HG03439 (cell line): ENCODE measurements at regions not wholly inside any gene's neighbourhood (a gene's known extent, or its start where the extent isn't known, plus 50 kb on each side); places are given as distances from the start of the nearest gene placed in this dataset.

Source experiments
- ATAC-seq: cut with Tn5 transposase; IDR thresholded peaks from one replicate; pipeline ENCODE4 v1.9.1; 2021; ENCODE audit warnings: mild to moderate bottlenecking, moderate library complexity; ENCODE audit not compliant: unreplicated experiment

- ATAC-seq = no peak
These were observed 81.1 kb upstream of the HS6ST1 start for GRCh38 chr2:128399690-128400291.

DNA sequence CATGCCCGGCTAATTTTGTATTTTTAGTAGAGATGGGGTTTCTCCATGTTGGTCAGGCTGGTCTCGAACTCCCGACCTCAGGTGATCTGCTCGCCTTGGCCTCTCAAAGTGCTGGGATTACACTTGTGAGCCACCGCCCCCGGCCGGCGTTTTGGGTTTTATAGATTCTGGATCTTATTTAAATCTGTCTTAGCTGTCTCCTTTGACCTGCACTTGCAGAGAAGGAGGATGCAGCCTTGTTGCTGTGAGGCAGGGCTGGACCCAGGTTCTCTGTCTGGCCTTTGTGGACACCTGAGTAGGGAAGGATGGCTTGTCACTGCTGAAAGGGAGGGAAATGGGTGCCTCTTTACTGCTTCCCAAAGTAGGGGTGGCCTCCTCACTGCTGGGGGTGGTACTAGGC, 83.0 kb upstream of the HS6ST1 start:
- no peak for ATAC-seq

DNA sequence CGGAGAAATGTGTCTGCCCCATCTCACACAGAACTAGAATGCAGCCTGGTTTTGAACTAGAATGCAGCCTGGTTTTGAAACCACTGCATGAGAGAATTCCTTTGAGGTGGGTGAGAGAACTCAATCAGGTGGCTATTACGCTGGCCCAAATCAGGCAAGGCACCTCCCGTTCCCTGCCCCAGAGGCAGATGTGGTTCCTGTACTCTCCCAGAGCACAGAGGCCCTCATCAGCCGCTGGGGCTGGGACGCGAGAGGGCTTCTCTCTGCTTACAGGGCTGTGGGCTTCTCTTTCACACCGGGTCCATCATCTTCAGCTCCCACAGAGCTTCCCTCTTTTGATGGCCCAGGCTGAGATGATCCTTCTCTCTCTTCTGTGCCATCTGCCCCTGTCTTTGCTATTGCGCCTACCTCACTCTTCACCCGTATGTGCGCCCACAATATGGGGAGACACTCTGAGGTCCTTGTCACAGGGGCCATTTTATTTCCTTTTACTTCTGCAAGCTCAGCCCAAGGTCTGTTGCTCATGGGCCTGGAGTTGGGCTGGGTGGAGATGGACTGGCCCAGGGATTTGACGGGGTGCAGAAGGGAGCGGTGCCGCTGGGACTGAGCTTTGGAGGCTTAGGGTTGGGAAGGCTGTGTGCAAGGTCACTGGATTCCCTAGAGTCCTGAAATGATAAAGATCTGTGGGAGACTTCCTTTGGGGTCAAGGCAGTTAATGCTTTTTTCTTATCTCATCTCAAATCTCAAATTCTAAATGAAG, 84.4 kb upstream of the HS6ST1 start:
- no peak for ATAC-seq

DNA sequence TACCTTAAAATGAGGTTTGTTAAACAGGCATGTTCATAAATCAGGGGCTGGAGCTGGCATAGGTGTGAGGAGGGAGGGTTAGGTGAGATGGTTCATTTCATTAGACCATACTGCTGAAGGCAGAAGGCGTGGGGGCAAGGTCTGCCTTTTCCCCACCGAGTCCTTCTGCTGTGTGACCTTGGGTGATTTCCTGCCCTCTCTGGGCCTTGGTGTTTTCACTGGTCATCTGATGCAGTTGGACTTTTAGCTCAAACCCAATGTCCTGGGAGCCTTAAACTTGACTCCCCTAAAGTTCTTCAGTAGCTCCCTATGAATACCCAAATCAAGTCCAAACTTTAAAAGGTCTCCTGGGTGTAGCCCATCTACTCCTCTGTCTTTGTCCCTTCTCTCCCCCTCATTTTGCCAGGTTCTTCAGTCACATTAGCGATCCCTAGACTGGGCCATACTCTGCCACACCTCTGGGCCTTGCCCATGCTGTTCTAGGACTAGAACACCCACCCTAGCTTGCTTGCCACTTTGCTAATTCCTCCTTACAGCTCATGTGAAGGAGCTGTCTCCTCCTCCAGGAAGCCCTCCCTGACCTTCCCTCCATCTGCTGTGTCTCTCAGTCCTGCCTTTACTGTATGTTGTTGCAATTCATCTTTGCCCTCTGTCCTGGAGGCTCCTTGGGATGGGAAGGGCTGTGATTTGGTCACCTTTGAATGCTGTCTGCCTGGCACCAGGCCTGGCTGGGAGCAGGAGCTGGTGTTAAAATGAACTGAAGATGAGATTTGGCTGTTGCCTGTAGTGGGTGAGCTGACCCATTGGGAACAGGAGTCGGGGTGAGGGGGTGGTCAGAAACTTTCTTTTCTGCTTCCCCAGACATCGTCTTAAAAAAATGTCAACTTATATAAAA, 85.4 kb upstream of the HS6ST1 start:
- no peak for ATAC-seq

GRCh38 chr2:128404709-128405466, 86.2 kb upstream of the HS6ST1 start:
- no peak for ATAC-seq

GRCh38 chr2:128405467-128405900, 86.8 kb upstream of the HS6ST1 start:
- no peak for ATAC-seq

DNA sequence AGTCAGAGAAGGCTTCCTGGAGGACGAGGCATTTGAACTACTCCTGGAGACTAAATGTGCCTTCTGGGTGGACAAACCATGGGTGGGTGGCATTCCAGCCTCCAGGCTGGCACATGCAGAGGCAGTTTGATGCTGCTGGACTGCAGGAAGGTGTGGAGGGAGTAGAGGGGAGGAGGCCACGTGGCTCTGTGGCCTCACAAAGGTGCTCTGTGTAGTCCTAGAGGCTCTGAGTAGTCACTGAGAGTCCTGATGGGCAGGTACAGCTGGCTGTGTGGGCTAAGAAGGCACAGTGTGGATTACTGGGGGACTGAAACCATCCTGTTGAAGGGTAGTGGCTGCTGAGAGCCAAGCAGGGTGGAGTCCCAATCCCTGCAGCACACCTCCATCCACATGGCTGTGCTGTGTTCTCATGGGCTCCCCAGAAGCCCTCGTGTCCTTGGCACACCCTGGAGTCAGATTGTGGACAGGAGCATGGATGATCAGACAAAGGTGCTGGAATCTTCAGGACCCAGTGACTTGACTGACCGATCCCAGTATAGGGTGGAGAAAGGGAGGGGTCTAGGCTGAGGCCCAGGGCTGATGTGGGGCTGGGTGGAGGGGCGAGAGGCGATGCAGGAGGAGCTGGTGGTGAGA, 87.4 kb upstream of the HS6ST1 start:
- ATAC-seq = no peak

GRCh38 chr2:128406736-128407554, 88.3 kb upstream of the HS6ST1 start:
- no peak for ATAC-seq

- ATAC-seq = no peak
These were observed 90.0 kb upstream of the HS6ST1 start for GRCh38 chr2:128408349-128409305.

GRCh38 chr2:128409326-128410034, 90.8 kb upstream of the HS6ST1 start:
- no peak for ATAC-seq

- no peak for ATAC-seq
These were observed 91.5 kb upstream of the HS6ST1 start for GRCh38 chr2:128410035-128410757.

DNA sequence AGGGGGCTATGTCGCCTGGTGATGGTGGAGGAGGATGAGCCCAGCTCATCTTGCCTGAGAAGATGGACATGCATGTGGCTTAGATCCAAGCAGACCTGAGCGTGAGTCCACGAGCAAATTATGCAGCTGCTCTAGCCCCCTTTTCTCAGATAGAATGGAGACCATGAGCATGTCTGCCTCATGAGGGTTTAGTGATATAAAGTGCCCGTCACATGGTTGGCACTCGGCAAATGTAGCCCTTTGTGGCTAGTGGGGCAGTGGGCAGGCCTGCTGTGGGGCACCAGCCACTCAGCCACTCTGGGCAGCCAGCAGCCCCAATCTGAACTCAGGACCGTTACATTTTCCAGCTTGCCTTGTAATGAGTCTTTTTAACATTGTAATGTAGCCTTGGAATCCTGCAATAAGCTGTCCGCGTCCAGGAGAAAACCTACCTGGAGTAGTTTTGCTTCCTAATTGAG, 92.1 kb upstream of the HS6ST1 start:
- ATAC-seq = no peak

DNA sequence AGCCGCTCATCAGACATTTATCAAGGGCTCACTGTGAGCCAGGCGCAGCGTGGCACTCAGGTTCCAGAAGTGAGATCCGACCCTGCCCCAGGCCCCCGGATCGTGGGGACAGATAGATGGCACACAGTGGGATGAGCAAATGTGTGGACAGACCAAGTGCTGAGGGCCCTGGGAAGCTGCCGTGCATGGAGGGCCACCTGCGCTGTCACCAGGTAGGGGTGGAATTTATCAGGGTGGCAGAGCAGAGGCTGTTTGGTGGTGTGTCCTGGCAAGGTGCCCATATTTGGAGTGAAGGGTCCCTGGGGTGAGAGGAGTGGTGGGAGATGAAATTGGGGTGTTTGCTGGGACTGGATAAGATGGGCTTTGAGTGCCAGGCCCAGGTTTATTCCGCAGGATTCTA, 92.8 kb upstream of the HS6ST1 start:
- ATAC-seq = no peak

GRCh38 chr2:128412181-128412871, 93.7 kb upstream of the HS6ST1 start:
- no peak for ATAC-seq

- ATAC-seq = no peak
These were observed 94.5 kb upstream of the HS6ST1 start for GRCh38 chr2:128413014-128413717.
